Prostate gland (tissue), 2 donors: ENCODE measurements at regions not wholly inside any gene's neighbourhood (a gene's known extent, or its start where the extent isn't known, plus 50 kb on each side); places are given as distances from the start of the nearest gene placed in this dataset.

Experiments
- POLR2AphosphoS5 ChIP-seq: sonication (generic); formaldehyde crosslinking; IDR thresholded peaks from one replicate; pipeline ENCODE4 v1.6.1; 2017; ENCODE audit warnings: antibody characterized with exemption
- TF ChIP-seq, protein P1 (sequence below), 4 experiments: fragments of 200-600 bp in 2 of 4; fragments of 450-650 bp in 2 of 4; sonication (generic) in 2 of 4; IDR thresholded peaks; 1 replicate in 3 of 4; 2 replicates in 1 of 4; pipeline ENCODE4 v1.5.1; 2016 to 2019; ENCODE audit warnings: antibody characterized with exemption in 4 of 4, mild to moderate bottlenecking in 2 of 4, moderate library complexity in 2 of 4

DNA sequence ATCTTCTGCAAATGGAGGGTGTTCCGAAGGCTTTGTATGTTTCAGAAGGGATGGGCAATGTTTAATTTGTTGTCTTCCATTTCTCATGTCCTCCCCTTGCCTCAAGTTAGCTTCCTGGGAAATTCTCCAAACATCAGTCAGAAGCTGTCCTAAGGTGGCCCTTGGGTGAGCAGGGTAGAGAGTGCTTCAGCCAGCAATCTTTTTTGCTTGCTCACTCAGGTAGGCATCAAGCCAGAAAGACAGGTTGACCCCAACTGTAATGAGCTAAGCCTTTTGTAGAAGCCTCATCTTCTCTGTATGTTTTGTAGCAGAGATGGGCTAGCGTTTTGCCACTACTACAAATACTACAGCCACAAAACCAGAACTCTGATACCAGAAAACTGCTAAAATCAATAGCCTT lies 321.5 kb upstream of the FAM78B start:
- no peak for TF ChIP-seq POLR2AphosphoS5
- TF ChIP-seq, protein P1, sequence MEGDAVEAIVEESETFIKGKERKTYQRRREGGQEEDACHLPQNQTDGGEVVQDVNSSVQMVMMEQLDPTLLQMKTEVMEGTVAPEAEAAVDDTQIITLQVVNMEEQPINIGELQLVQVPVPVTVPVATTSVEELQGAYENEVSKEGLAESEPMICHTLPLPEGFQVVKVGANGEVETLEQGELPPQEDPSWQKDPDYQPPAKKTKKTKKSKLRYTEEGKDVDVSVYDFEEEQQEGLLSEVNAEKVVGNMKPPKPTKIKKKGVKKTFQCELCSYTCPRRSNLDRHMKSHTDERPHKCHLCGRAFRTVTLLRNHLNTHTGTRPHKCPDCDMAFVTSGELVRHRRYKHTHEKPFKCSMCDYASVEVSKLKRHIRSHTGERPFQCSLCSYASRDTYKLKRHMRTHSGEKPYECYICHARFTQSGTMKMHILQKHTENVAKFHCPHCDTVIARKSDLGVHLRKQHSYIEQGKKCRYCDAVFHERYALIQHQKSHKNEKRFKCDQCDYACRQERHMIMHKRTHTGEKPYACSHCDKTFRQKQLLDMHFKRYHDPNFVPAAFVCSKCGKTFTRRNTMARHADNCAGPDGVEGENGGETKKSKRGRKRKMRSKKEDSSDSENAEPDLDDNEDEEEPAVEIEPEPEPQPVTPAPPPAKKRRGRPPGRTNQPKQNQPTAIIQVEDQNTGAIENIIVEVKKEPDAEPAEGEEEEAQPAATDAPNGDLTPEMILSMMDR (IDR thresholded peaks at IDR 0.05) = no peak
